ENCODE measurements at regions not wholly inside any gene's neighbourhood (a gene's known extent, or its start where the extent isn't known, plus 50 kb on each side); places are given as distances from the start of the nearest gene placed in this dataset.

GRCh38 chr10:28808693-28809092 is 131.4 kb downstream of the BAMBI start:
- H3K27ac ChIP-seq, result no peak overlapping the region

GRCh38 chr10:28810057-28810870 is 132.9 kb downstream of the BAMBI start:
- no peak overlapping the region for H3K4me3 ChIP-seq
- H3K27ac ChIP-seq, result peak overlapping the region in 1 of 21 experiments; percentile 15

More at GRCh38 chr10:28808693-28809092, 131.4 kb downstream of the BAMBI start:
- no peak overlapping the region for H3K4me3 ChIP-seq

GRCh38 chr10:28811639-28812349 is 134.5 kb downstream of the BAMBI start:
- Histone ChIP-seq H3K4me3 (no peak overlapping the region), H3K27ac (no peak overlapping the region)

- Histone ChIP-seq H3K4me3 (no peak overlapping the region), H3K27ac (no peak overlapping the region)
Observed at GRCh38 chr10:28812384-28813372, 135.4 kb downstream of the BAMBI start.

- no peak overlapping the region for H3K27ac ChIP-seq
- H3K4me3 ChIP-seq, result no peak overlapping the region
Observed at GRCh38 chr10:28815681-28816080, 138.4 kb downstream of the BAMBI start.

GRCh38 chr10:28822719-28823464 is 145.6 kb downstream of the BAMBI start:
- Histone ChIP-seq H3K4me3 (no peak overlapping the region), H3K27ac (no peak overlapping the region)

GRCh38 chr10:28823501-28824075 is 146.3 kb downstream of the BAMBI start:
- Histone ChIP-seq H3K27ac (no peak overlapping the region), H3K4me3 (no peak overlapping the region)

GRCh38 chr10:28833313-28833712 is 156.0 kb downstream of the BAMBI start:
- no peak overlapping the region for H3K27ac ChIP-seq
- H3K4me3 ChIP-seq, result no peak overlapping the region

- Histone ChIP-seq H3K27ac (no peak overlapping the region), H3K4me3 (no peak overlapping the region)
Observed at GRCh38 chr10:28836435-28836743, 159.1 kb downstream of the BAMBI start.

GRCh38 chr10:28837613-28838390 is 160.5 kb downstream of the BAMBI start:
- H3K27ac ChIP-seq, result no peak overlapping the region
- H3K4me3 ChIP-seq, result no peak overlapping the region

GRCh38 chr10:28838908-28839307 is 161.6 kb downstream of the BAMBI start:
- Histone ChIP-seq H3K4me3 (no peak overlapping the region), H3K27ac (no peak overlapping the region)

- no peak overlapping the region for H3K27ac ChIP-seq
Observed at GRCh38 chr10:28839600-28840007, 162.3 kb downstream of the BAMBI start.

GRCh38 chr10:28840202-28840601 is 162.9 kb downstream of the BAMBI start:
- no peak overlapping the region for H3K27ac ChIP-seq
- H3K4me3 ChIP-seq, result no peak overlapping the region

More at GRCh38 chr10:28839600-28840007, 162.3 kb downstream of the BAMBI start:
- H3K4me3 ChIP-seq, result no peak overlapping the region

GRCh38 chr10:28840971-28841370 is 163.7 kb downstream of the BAMBI start:
- Histone ChIP-seq H3K4me3 (no peak overlapping the region), H3K27ac (no peak overlapping the region)

- Histone ChIP-seq H3K27ac (no peak overlapping the region), H3K4me3 (no peak overlapping the region)
Observed at GRCh38 chr10:28841625-28842024, 164.3 kb downstream of the BAMBI start.

GRCh38 chr10:28842321-28842720 is 165.0 kb downstream of the BAMBI start:
- H3K27ac ChIP-seq, result no peak overlapping the region
- no peak overlapping the region for H3K4me3 ChIP-seq

GRCh38 chr10:28845009-28845682 is 167.8 kb downstream of the BAMBI start:
- no peak overlapping the region for H3K27ac ChIP-seq
- no peak overlapping the region for H3K4me3 ChIP-seq

GRCh38 chr10:28849309-28849708 is 172.0 kb downstream of the BAMBI start:
- no peak overlapping the region for H3K4me3 ChIP-seq
- no peak overlapping the region for H3K27ac ChIP-seq
